ENCODE measurements at regions not wholly inside any gene's neighbourhood (a gene's known extent, or its start where the extent isn't known, plus 50 kb on each side); places are given as distances from the start of the nearest gene placed in this dataset.

DNA sequence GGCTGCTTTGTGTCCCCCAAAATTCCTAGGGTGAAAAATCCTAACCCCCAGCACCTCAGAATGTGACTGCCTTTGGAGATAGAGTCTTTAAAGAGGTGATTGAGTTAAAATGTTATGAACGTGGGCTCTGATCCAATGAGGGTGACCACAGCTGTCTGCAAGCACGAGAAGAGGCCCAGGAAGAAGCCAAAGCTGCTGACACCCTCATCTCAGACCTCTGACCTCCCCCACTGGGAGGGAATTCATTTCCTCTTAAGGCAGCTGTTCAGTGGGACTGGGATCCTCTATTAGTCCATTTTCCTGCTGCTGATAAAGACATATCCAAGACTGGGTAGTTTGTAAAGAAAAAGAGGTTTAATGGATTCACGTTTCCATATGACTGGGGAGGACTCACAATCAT, 544.4 kb downstream of the DCDC2C start:
- DNase-seq = no peak
- ATAC-seq (ENCODE audit: low read depth) = no peak
- TF ChIP-seq, protein P1, sequence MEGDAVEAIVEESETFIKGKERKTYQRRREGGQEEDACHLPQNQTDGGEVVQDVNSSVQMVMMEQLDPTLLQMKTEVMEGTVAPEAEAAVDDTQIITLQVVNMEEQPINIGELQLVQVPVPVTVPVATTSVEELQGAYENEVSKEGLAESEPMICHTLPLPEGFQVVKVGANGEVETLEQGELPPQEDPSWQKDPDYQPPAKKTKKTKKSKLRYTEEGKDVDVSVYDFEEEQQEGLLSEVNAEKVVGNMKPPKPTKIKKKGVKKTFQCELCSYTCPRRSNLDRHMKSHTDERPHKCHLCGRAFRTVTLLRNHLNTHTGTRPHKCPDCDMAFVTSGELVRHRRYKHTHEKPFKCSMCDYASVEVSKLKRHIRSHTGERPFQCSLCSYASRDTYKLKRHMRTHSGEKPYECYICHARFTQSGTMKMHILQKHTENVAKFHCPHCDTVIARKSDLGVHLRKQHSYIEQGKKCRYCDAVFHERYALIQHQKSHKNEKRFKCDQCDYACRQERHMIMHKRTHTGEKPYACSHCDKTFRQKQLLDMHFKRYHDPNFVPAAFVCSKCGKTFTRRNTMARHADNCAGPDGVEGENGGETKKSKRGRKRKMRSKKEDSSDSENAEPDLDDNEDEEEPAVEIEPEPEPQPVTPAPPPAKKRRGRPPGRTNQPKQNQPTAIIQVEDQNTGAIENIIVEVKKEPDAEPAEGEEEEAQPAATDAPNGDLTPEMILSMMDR (IDR thresholded peaks at IDR 0.05) = no peak
- H3K27ac Mint-ChIP-seq = no peak overlapping the region
- no peaks in the 10 kb centered on the region for H3K36me3 Mint-ChIP-seq (ENCODE audit: low read depth)
- no peaks in the 10 kb centered on the region for H3K9me3 Mint-ChIP-seq
- CTCF ChIA-PET = no interaction called here
- no peak overlapping the region for H3K4me3 Mint-ChIP-seq
- no peaks in the 10 kb centered on the region for H3K27me3 Mint-ChIP-seq
- intact Hi-C loops (cut with micrococcal nuclease) = no loop called here
- H3K4me1 Mint-ChIP-seq = no peaks in the 10 kb centered on the region
- POLR2A ChIA-PET = no interaction called here

DNA sequence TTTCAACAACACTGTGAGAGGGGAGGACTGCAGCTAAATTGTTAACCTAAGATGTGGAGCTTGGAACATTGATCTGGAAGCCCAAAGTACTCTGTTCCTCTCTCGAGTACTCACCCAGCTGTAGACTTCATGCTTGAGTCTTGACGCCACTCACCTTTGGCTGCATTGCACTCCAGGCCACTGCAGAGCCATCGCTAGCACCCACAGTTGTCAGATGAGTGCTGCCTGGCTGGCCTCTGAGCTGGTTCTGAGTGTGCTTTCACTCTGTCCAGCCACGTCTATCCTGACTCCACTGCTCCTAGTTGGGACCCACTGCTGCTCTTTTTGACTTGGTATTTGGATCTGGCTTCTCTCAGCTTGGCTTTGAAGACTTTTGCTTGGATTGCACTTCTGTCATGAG, 552.1 kb downstream of the DCDC2C start:
- TF ChIP-seq, protein P1 (IDR thresholded peaks at IDR 0.05) = no peak
- no peak overlapping the region for H3K4me3 Mint-ChIP-seq
- no peak overlapping the region for H3K27ac Mint-ChIP-seq
- ATAC-seq (ENCODE audit: low read depth) = no peak
- POLR2A ChIA-PET = no interaction called here
- no peaks in the 10 kb centered on the region for H3K27me3 Mint-ChIP-seq
- H3K9me3 Mint-ChIP-seq = no peaks in the 10 kb centered on the region
- no peak for DNase-seq
- intact Hi-C loops (cut with micrococcal nuclease) = no loop called here
- CTCF ChIA-PET = no interaction called here
- H3K4me1 Mint-ChIP-seq = peaks cover 6% of the 10 kb centered on the region
- H3K36me3 Mint-ChIP-seq (ENCODE audit: low read depth) = no peaks in the 10 kb centered on the region

DNA sequence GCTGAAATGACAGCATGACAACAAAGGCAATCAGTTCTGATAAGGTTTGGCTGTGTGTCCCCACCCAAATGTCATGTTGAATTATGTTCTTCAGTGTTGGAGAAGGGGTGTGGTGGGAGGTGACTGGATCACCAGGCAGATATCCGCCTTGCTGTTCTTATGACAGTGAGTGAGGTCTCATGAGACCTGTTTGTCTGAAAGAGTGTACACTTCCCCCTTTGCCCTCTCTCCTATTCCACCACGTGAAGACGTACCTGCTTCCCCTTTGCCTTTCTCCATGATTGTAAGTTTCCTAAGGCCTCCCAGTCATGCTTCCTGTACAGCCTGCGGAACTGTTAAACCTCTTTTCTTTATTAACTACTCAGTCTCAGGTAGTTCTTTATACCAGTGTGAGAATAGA, 553.0 kb downstream of the DCDC2C start:
- H3K27me3 Mint-ChIP-seq = no peaks in the 10 kb centered on the region
- DNase-seq = no peak
- no peak overlapping the region for H3K27ac Mint-ChIP-seq
- peaks cover 6% of the 10 kb centered on the region for H3K4me1 Mint-ChIP-seq
- H3K36me3 Mint-ChIP-seq (ENCODE audit: low read depth) = no peaks in the 10 kb centered on the region
- ChIA-PET POLR2A (no interaction called here), CTCF (no interaction called here)
- no peaks in the 10 kb centered on the region for H3K9me3 Mint-ChIP-seq
- ATAC-seq (ENCODE audit: low read depth) = no peak
- TF ChIP-seq, protein P1 (IDR thresholded peaks at IDR 0.05) = no peak
- intact Hi-C loops (cut with micrococcal nuclease) = no loop called here
- H3K4me3 Mint-ChIP-seq = no peak overlapping the region

DNA sequence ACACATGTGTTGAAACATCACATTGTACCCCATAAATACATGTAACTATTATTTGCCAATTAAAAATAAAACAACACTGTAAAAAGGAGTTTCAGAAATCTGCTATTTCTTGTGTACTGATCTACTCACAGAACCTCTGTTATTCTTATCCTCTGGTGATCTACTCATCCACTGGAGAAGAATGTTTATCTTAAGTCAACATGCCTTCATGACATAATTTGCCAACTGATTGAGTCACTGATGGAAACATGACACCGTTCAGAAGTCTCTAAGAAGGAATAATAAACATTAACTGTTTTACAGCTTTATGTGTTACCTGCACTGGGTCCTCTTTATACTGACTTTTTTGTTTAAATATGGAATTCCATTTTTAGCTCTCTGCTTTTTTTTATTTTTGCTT, 555.2 kb downstream of the DCDC2C start:
- Mint-ChIP-seq H3K4me3 (no peak overlapping the region), H3K27me3 (no peaks in the 10 kb centered on the region), H3K27ac (no peak overlapping the region), H3K4me1 (peaks cover 6% of the 10 kb centered on the region), H3K36me3 (ENCODE audit: low read depth) (no peaks in the 10 kb centered on the region), H3K9me3 (no peaks in the 10 kb centered on the region)
- POLR2A ChIA-PET = no interaction called here
- ATAC-seq (ENCODE audit: low read depth) (no peak), DNase-seq (no peak)
- TF ChIP-seq, protein P1 (IDR thresholded peaks at IDR 0.05) = no peak
- intact Hi-C loops (cut with micrococcal nuclease) = no loop called here
- CTCF ChIA-PET = no interaction called here

DNA sequence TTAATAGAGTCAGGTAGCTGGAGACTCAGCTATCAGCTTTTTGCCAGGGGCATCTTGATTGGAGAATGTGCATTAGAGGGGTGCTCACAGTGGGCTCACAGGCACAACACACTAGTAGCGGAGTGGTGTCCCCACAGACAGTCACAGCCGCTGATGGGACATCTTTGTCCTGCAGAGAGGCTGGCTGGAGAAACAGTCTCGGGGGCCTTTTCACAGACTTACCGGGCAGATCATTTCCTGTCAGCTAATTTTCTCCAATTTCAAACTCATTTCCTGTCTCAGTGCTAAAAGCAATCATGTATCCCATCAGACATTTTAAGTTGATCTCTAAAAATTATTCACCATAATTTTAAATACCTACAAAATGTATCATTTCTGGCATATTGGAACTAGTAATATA, 562.6 kb downstream of the DCDC2C start:
- H3K4me3 Mint-ChIP-seq = no peak overlapping the region
- H3K4me1 Mint-ChIP-seq = peaks cover 5% of the 10 kb centered on the region
- TF ChIP-seq, protein P1 (IDR thresholded peaks at IDR 0.05) = no peak
- H3K36me3 Mint-ChIP-seq (ENCODE audit: low read depth) = no peaks in the 10 kb centered on the region
- no peak for ATAC-seq (ENCODE audit: low read depth)
- intact Hi-C loops (cut with micrococcal nuclease) = no loop called here
- no peaks in the 10 kb centered on the region for H3K9me3 Mint-ChIP-seq
- H3K27me3 Mint-ChIP-seq = no peaks in the 10 kb centered on the region
- DNase-seq = no peak
- H3K27ac Mint-ChIP-seq = no peak overlapping the region
- ChIA-PET POLR2A (no interaction called here), CTCF (no interaction called here)

Data from activated B cell treated with CpG ODN at 0.5 μM for 24 hours (primary cell).